Osteocyte (in vitro differentiated cells): ENCODE measurements at regions not wholly inside any gene's neighbourhood (a gene's known extent, or its start where the extent isn't known, plus 50 kb on each side); places are given as distances from the start of the nearest gene placed in this dataset.
A peak's percentile ranks its signal among the peaks of the same experiment; 100 is the strongest.

ENCODE experiments used
- DNase-seq: peaks from one replicate; pipeline ENCODE4 v3.0.0; 2021; ENCODE audit warnings: mixed read lengths; ENCODE audit not compliant: unreplicated experiment; ENCODE audit errors: extremely low spot score
- H3K27ac Mint-ChIP-seq: one replicate; pipeline ENCODE4 v1.8.0; 2021; ENCODE audit warnings: mild to moderate bottlenecking, mixed read lengths; ENCODE audit not compliant: unreplicated experiment
- H3K27me3 Mint-ChIP-seq: one replicate; pipeline ENCODE4 v1.8.0; 2021; ENCODE audit warnings: mixed read lengths; ENCODE audit not compliant: unreplicated experiment
- H3K36me3 Mint-ChIP-seq: one replicate; pipeline ENCODE4 v1.8.0; 2021; ENCODE audit warnings: mixed read lengths; ENCODE audit not compliant: unreplicated experiment
- H3K4me1 Mint-ChIP-seq: one replicate; pipeline ENCODE4 v1.8.0; 2021; ENCODE audit warnings: mixed read lengths; ENCODE audit not compliant: unreplicated experiment
- H3K4me3 Mint-ChIP-seq: one replicate; pipeline ENCODE4 v1.8.0; 2021; ENCODE audit warnings: mild to moderate bottlenecking, moderate library complexity, mixed read lengths; ENCODE audit not compliant: unreplicated experiment
- H3K9me3 Mint-ChIP-seq: one replicate; pipeline ENCODE4 v1.8.0; 2021; ENCODE audit warnings: mixed read lengths; ENCODE audit not compliant: unreplicated experiment
- TF ChIP-seq, protein P1 (sequence below): fragments of 200-600 bp; sonication (generic); IDR thresholded peaks from 2 replicates; pipeline ENCODE4 v1.5.0; 2021; ENCODE audit warnings: antibody characterized with exemption, mild to moderate bottlenecking, moderate library complexity

DNA sequence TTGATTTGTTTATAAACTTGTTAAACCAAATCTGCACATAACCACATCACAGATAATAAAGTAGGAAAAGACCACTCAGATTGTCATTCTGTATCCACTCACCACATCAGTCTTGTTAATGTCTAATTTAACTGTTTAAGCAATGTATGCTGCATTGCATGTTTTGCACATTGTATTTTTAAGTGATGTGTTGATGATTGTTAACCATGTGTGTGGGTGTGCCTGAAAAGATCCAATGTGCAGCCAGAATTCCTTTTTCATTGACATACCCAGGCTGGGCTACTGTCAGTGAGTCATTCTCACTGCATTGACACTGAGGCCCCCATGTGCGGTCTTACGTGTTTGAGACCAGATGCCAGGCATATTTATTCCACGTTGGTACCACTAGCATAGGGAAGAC lies 167.3 kb downstream of the TRMT11 start:
- H3K4me1 Mint-ChIP-seq = no peaks in the 10 kb centered on the region

GRCh38 chr6:126156973-126157372 lies 170.6 kb downstream of the TRMT11 start:
- Mint-ChIP-seq H3K27ac (no peak overlapping the region), H3K9me3 (no peaks in the 10 kb centered on the region), H3K4me3 (no peak overlapping the region), H3K36me3 (no peaks in the 10 kb centered on the region), H3K27me3 (peaks cover 3% of the 10 kb centered on the region), H3K4me1 (no peaks in the 10 kb centered on the region)
- DNase-seq = no peak
- TF ChIP-seq, protein P1, sequence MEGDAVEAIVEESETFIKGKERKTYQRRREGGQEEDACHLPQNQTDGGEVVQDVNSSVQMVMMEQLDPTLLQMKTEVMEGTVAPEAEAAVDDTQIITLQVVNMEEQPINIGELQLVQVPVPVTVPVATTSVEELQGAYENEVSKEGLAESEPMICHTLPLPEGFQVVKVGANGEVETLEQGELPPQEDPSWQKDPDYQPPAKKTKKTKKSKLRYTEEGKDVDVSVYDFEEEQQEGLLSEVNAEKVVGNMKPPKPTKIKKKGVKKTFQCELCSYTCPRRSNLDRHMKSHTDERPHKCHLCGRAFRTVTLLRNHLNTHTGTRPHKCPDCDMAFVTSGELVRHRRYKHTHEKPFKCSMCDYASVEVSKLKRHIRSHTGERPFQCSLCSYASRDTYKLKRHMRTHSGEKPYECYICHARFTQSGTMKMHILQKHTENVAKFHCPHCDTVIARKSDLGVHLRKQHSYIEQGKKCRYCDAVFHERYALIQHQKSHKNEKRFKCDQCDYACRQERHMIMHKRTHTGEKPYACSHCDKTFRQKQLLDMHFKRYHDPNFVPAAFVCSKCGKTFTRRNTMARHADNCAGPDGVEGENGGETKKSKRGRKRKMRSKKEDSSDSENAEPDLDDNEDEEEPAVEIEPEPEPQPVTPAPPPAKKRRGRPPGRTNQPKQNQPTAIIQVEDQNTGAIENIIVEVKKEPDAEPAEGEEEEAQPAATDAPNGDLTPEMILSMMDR = no peak

More for the DNA sequence above, 167.3 kb downstream of the TRMT11 start:
- DNase-seq = no peak
- H3K36me3 Mint-ChIP-seq = no peaks in the 10 kb centered on the region
- TF ChIP-seq, protein P1 = no peak
- no peak overlapping the region for H3K27ac Mint-ChIP-seq
- no peaks in the 10 kb centered on the region for H3K9me3 Mint-ChIP-seq
- H3K27me3 Mint-ChIP-seq = peaks cover 3% of the 10 kb centered on the region
- H3K4me3 Mint-ChIP-seq = no peak overlapping the region

DNA sequence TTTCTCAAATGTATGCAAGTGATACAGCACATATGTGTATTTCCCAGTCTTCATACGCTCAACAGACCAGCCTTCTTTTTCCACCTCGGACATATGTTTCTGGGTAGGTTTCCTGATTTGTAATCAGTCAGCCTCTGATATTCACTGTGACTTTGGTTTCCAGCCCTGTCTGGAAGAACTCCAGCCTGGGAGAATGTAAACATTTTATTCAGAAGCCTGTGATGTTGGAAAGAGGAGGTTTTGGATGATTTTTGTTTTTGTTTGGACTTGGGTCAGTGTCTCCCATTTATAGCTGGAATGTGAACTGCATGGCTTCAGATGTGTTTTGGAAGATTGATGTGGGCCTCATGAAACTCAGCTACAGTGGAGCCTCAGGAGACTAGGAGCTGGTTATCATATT lies 172.2 kb upstream of the CENPW start:
- DNase-seq = no peak
- H3K9me3 Mint-ChIP-seq = peaks cover 15% of the 10 kb centered on the region
- no peak overlapping the region for H3K4me3 Mint-ChIP-seq
- H3K27ac Mint-ChIP-seq = no peak overlapping the region
- H3K27me3 Mint-ChIP-seq = no peaks in the 10 kb centered on the region
- H3K4me1 Mint-ChIP-seq = no peaks in the 10 kb centered on the region
- no peaks in the 10 kb centered on the region for H3K36me3 Mint-ChIP-seq
- TF ChIP-seq, protein P1 = no peak

DNA sequence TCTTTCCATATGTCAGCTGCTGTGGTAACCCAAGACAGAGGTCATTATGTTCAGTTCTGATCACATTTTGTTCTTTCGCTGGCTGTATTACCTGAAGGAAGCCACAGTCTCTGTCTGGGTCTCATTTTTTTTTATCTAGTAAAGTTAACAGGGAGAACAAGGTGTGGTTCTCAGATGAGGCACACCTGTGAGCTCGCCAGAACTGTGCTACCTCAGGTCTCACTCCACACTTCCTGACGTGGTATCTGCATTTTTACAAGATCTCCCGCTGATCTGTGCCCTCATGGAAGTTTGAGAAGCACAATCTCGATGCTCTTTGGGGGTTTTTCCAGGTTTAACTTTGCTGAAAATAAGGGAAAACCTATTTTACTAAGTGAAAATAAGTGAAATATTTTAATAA lies 169.5 kb upstream of the CENPW start:
- Mint-ChIP-seq H3K4me3 (no peak overlapping the region), H3K4me1 (no peaks in the 10 kb centered on the region), H3K36me3 (no peaks in the 10 kb centered on the region), H3K27ac (no peak overlapping the region), H3K27me3 (no peaks in the 10 kb centered on the region), H3K9me3 (no peaks in the 10 kb centered on the region)
- no peak for DNase-seq
- TF ChIP-seq, protein P1 = no peak

DNA sequence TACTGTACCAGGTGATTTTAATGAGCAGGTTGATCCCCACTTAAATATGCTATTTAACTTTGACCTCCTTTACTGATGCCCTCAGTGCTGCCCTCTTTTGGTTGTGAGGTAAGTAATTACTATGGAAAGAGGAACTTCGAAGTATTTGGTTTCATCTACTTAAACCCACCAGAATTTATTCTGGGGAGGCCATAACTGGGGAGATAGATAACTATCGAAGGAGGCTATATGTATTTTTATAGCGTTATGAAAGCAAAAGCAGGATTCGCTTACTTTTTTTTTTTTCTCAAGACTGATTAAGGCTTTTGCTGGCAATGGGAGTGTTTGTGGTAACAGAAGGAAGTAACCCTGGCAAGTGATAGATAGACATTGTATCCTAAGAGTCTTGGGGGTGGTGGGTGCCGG lies 168.9 kb upstream of the CENPW start:
- no peaks in the 10 kb centered on the region for H3K36me3 Mint-ChIP-seq
- H3K27ac Mint-ChIP-seq = no peak overlapping the region
- H3K4me1 Mint-ChIP-seq = no peaks in the 10 kb centered on the region
- no peak overlapping the region for H3K4me3 Mint-ChIP-seq
- no peaks in the 10 kb centered on the region for H3K27me3 Mint-ChIP-seq
- TF ChIP-seq, protein P1 = peak; percentile 47
- DNase-seq = no peak
- no peaks in the 10 kb centered on the region for H3K9me3 Mint-ChIP-seq
